ENCODE measurements at regions not wholly inside any gene's neighbourhood (a gene's known extent, or its start where the extent isn't known, plus 50 kb on each side); places are given as distances from the start of the nearest gene placed in this dataset.
"Not testable (repeated sequence)": the region's sequence is repeated elsewhere in the genome, so short reads cannot be mapped to it uniquely, and the experiment has no call there.

DNA sequence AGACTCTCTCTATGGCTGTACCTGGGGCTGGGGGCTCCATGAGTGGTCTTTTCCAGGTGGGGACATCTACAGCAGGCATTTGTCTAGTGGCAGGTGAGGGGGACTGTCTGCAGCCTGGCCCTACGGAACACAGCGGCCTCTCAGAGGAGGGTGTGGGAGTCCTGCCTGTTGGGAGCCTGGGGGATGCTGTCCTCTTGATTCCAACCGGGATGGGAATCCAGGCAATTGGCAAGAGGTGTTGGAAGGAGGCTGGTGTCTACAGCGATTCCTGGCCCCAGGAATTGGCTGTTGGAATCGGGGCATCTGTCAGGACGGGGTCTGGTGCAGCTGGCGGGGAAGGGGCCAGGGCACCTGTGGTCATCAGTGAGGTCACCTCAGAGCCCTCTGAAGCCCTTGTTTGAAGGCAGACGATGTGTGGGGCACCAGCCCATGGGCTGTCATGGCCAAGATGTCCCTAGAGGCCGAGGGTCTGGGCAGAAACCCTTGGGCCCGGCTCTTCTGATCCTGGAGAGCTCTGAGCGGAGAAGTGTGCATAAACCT is 386.3 kb downstream of the TMEM121 start:
- DNase-seq: no peak

DNA sequence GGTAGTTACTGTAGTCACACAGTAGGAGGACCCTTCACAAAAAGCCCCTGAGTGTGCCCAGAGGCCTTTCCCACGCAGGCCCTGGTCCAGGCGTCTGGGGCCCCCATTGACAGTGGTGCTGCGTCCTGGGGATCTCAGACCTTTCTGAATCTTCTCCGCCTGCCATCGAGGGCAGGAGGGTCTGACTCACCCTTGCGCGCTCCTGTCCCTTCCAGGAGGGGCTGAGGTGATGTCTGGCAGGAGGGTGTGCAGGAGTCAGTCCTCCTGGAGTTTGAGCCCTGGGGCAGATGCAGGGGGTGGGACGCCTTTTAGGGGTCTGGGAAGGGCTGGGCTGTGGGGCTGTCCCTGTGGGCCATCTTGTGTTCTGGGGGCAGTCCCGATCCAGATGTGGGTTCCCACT is 386.8 kb downstream of the TMEM121 start:
- no peak for DNase-seq

DNA sequence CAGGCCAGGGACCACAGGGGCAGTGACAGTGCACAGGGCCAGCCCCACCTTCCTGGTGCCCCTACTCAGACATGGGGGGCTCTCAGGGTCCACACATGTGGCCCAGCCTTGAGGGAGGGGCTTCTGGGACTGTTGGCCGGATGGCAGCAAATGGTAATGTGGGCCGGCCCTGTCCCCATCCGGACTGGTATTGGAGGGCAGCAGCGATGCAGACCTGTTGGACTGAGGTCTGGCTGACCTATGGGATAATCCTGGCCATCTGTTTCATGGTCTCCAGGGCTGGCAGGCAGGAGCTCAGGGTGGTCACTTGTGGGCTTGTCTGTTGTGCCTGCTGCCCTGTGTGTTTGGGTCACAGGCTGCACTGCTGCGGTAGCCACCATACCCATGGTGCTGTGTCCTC is 387.5 kb downstream of the TMEM121 start:
- no peak for DNase-seq

DNA sequence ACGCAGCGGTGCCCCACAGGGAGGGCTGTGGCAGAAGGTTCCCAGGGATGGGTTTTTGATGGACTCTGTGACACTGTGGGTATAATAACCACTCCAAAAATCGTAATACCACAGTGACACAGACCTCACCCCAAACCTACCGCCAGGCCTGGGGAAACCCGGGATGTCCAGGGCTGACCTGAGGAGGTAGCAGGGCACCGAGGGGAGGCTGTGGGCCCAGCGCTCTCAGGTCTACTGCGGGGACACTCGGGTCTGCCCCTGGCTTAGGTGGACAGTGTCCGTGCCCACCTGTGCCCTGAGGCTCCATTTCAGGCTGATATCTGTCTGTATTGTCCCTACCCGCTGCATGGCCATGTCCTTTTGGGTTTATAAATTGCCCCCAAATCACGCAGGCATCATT is 387.9 kb downstream of the TMEM121 start:
- not testable (repeated sequence) for DNase-seq

DNA sequence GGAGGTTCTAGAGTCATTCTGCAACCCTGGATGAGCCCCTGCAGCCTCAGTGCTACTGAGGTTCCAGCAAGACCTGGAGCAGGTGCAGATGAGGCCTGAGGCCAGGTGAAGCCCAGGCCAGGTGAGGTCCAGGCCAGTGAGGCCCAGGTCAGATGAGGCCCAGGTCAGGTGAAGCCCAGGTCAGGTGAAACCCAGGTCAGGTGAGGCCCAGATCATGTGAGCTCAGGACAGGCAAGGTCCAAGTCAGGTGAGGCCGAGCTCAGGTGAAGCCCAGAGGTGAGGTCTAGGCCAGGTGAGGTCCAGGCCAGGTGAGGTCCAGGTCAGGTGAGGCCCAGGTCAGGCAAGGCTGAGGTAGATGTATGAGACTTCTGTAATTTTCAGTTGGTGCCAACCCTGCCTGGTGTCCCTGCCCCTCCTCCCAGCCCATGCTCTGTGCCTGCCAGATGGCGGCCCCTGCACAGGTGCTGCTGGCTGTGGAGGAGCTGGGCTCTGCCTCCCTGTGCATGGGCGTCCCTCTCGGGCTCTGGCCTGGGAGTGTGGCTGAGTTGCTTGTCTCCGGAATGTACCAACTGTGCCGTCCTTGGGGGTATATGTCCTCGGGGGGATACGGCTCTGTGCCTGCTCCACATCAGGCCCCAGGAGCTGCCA is 388.5 kb downstream of the TMEM121 start:
- no peak for DNase-seq

GRCh38 chr14:105915546-105915945 is 389.2 kb downstream of the TMEM121 start:
- not testable (repeated sequence) for DNase-seq

DNA sequence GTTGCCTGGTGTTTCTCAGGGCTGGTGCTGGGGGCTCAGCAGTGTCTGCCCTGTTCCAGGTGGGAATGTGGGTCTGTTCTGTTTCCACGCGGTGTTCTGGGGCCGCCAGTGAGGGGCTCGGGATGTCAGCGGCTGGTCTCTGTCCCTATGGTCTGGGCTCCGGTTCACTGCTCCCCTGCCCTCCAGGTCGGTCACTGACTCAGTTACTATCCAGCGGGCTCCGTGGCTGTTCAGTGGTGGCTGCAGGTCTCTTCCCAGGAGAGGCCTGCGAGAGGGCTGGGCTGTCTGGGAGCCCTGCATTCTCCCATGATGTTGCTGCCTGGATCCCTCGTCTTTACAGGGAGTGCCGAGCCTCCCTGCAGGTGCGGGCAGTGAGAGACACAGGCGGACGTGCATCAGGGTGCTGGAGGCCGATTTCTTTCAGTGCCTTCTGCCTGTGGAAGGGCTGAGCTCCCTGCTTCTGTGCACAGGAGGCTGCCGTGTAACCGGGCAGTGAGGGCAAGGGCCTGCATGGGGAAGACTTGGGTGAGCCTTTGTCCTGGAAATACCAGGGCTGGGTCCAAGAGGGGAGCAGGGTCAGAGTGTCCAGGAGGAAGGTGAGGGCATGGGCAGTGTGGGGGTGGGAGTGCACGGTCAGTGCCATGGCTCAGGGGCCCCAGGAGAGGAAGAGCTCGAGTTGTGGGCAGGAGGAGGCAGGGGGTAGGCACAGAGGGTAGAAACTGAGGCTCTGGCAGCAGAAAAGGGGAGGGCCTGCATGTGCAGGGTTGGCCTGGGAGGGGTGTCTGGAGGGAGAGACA is 391.0 kb downstream of the TMEM121 start:
- not testable (repeated sequence) for DNase-seq

DNA sequence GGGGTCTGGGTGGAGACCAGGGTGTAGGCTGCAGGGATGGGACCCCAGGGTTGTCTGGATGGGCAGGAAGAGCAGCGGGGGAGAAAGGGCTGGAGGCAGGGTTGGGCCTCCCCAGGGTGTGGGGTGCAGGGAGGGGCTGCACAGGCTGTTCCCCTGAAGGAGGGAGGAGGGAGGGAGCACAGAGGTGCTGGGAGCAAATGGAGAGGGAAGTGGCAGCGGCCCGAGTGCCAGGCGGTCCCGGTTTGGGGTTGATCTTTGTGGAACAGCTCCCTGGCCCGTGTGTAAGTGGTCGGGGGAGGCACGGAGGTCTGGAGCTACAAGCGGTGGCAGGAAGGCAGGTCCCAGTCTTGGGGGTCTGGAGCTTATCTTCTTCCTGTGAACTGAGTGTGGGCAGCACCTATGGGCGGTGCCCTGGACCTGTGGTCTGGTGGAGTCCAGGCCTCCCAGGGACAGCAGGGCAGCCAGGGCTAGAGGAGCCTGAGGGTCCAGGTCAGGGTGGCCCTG is 391.6 kb downstream of the TMEM121 start:
- no peak for DNase-seq

- DNase-seq: no peak
Measured at GRCh38 chr14:105918496-105919262, 392.3 kb downstream of the TMEM121 start.

- no peak for DNase-seq
Measured at GRCh38 chr14:105919458-105920150, 393.2 kb downstream of the TMEM121 start.

GRCh38 chr14:105920151-105920700 is 393.8 kb downstream of the TMEM121 start:
- DNase-seq: not testable (repeated sequence)

DNA sequence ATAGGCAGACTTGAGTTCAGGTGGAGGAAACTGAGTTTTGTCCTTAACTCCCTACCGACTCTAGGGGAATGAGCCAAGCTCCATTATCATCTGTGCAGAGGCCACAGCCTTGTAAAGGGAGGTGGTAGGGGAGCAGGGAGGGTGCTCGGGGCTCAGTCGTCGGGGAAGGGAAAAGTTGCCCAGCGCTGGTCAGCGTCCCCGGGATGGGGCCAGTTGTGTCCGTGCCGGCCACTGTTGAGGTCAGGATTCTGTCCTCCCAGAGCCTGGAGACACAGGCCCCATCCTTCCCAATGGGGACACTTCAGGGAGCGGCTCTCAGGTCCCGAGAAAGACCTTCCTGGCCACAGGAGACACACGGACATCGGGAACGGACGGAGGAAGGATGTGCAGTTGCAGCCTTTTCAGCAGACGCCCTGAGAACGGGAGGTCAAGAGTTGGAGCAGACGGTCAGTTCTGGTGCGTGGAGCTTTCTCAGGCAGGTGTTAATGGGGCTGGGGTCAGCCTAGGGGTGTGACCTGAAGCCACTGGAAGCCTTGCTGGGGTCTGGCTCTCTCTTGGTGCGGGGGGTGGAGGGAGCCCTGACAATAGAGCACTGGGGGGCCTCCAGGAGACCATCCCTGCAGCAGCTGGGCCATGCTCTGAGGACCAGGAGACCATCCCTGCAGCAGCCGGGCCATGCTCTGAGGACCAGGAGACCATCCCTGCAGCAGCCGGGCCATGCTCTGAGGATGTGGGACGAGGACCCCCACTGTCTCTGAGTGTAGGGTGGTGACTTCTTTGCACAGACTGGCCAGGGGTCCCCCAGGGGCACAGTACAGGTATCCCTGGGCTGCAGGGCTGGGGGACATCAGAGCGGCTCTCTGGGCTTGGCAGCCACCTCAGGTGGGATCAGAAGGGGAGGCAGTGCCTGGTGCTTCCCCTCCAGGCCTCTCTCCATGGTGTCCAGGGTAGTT is 394.7 kb downstream of the TMEM121 start:
- DNase-seq: not testable (repeated sequence)

DNA sequence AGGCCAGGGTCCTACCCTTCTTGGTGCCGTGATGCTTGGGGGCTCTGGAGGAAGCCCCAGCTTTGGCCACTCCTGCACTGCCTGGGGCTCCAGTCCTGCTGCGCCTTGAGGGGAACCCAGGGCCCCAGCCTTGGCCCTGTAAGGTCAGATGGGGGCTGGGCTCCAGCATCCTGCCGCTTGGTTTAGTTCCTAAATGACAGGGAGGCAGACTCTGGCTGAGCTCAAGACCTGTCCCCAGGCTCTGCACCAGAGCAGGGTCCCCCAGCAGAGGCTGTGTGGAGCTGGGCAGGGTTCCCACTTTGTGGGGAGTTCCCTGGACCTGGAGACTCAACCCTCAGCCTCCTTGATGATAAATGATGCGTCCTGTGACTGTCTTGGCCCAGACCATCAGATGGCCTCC is 395.4 kb downstream of the TMEM121 start:
- not testable (repeated sequence) for DNase-seq

GRCh38 chr14:105923520-105924191 is 397.3 kb downstream of the TMEM121 start:
- not testable (repeated sequence) for DNase-seq

- DNase-seq: no peak
Measured at GRCh38 chr14:105924951-105925591, 398.7 kb downstream of the TMEM121 start.

DNA sequence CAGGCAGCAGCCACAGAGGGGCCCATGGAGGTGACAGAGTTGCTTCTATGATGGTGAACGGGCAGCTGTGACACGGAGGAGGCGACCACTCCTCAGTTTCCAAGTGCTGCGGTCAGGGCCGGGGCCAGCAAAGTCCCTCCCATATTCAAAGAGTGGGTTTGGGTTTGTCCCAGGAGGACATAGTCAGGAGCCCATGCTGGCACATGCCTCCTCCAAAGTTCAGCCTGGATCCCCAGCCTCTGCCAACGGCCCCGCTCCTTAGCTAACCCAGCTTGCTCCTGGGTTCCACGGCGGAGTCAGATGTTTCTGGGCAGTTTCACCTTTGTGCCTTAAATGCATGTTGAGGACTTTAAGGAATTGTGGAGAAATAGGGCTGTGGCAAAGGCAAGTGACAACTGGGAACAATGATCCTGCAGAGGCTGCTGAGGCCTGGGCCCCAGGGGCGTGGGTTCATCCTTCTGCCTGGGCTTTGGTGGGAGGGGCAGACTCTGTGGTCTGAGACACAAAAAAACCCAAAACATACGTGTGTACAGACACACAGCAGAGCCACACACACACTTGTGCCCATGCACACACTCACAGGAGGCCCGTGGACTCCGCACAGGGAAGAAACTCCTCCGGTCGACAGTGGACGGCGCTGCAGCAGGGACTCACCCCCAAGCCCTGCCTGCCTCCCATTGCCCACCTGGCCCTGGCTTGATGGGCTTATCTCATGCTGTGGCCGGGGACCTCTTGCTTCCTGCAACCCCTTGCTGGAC is 399.4 kb downstream of the TMEM121 start:
- no peak for DNase-seq

- no peak for DNase-seq
Measured at GRCh38 chr14:105926373-105927095, 400.2 kb downstream of the TMEM121 start.
